Stimulated activated CD8-positive, alpha-beta memory T cell treated with anti-CD3 and anti-CD28 coated beads, Interleukin-12 subunit alpha, Interleukin-12 subunit beta, amount 100 ng/mL, for 24 hours (primary cell): ENCODE measurements at regions not wholly inside any gene's neighbourhood (a gene's known extent, or its start where the extent isn't known, plus 50 kb on each side); places are given as distances from the start of the nearest gene placed in this dataset.

Experiments
- DNase-seq: peaks from one replicate; pipeline ENCODE4 v3.0.0-alpha.2; 2020; ENCODE audit errors: extremely low read depth

- no peak for DNase-seq
These were observed 54.7 kb upstream of the TPRG1 start for GRCh38 chr3:189117087-189117486.

GRCh38 chr3:189118896-189119295, 52.9 kb upstream of the TPRG1 start:
- no peak for DNase-seq

GRCh38 chr3:189119950-189120349, 51.8 kb upstream of the TPRG1 start:
- no peak for DNase-seq

GRCh38 chr3:189121092-189121491, 50.7 kb upstream of the TPRG1 start:
- no peak for DNase-seq
